H1 (cell line): ENCODE measurements at regions not wholly inside any gene's neighbourhood (a gene's known extent, or its start where the extent isn't known, plus 50 kb on each side); places are given as distances from the start of the nearest gene placed in this dataset.

Source experiments
- CTCF ChIA-PET: fragments of 300-600 bp; sonication (Branson Sonifier 250); formaldehyde crosslinking; loops from one replicate; lab custom pipeline; 2021; ENCODE audit not compliant: partially characterized antibody; lab: Charles Lee
- POLR2A ChIA-PET: fragments of 300-600 bp; sonication (Branson Sonifier 250); formaldehyde crosslinking; loops from one replicate; lab custom pipeline; 2021; ENCODE audit warnings: inconsistent platforms; ENCODE audit not compliant: partially characterized antibody; lab: Charles Lee
- DNase-seq, 2 experiments: peaks; one replicate each; pipeline versions ENCODE4 v3.0.0 to v3.0.0-alpha.2; 2010 to 2022; ENCODE audit warnings: low spot score in 2 of 2, low read depth in 1 of 2, mixed read lengths in 1 of 2
- FAIRE-seq: peaks from 2 replicates; lab custom pipeline; 2011; peaks lifted over from hg19 to GRCh38; lab: Jason Lieb, UNC
- H2AFZ ChIP-seq: 2 replicates; pipeline ENCODE4 v1.8.1; 2012; ENCODE audit warnings: low read length, inconsistent platforms
- H2AK5ac ChIP-seq: 2 replicates; pipeline ENCODE4 v1.6.1; 2013; ENCODE audit warnings: low read depth, low read length
- H2BK120ac ChIP-seq: replicated peaks from 2 replicates; pipeline ENCODE3; 2013; ENCODE audit warnings: low read depth, low read length, inconsistent platforms
- H2BK12ac ChIP-seq: 2 replicates; pipeline ENCODE4 v1.6.1; 2013; ENCODE audit warnings: low read depth, low read length
- H2BK15ac ChIP-seq: 2 replicates; pipeline ENCODE4 v1.6.1; 2013; ENCODE audit warnings: low read length
- H2BK20ac ChIP-seq: 2 replicates; pipeline ENCODE4 v1.6.1; 2013; ENCODE audit warnings: low read length
- H2BK5ac ChIP-seq: 2 replicates; pipeline ENCODE4 v1.6.1; 2013; ENCODE audit warnings: low read depth, low read length
- H3K14ac ChIP-seq: 2 replicates; pipeline ENCODE4 v1.6.1; 2013; ENCODE audit warnings: inconsistent platforms; ENCODE audit not compliant: insufficient read length
- H3K18ac ChIP-seq: 2 replicates; pipeline ENCODE4 v1.6.1; 2013; ENCODE audit warnings: low read length; ENCODE audit errors: extremely low read depth
- H3K23ac ChIP-seq: 2 replicates; pipeline ENCODE4 v1.6.1; 2013; ENCODE audit warnings: inconsistent platforms; ENCODE audit not compliant: insufficient read length
- H3K23me2 ChIP-seq: 2 replicates; pipeline ENCODE4 v1.6.1; 2013; ENCODE audit warnings: low read depth, low read length
- H3K27ac ChIP-seq: 2 replicates; pipeline ENCODE4 v1.6.1; 2011; ENCODE audit warnings: low read depth, low read length, inconsistent platforms
- H3K27me3 ChIP-seq, 4 experiments: replicated peaks in 1 of 4; 1 replicate in 1 of 4; 2 replicates in 3 of 4; pipeline versions ENCODE4 v1.6.1 to v1.8.1; 2011 to 2013; ENCODE audit warnings: low read length in 3 of 4, mild to moderate bottlenecking in 3 of 4, inconsistent platforms in 2 of 4, mixed read lengths in 2 of 4, moderate library complexity in 1 of 4; ENCODE audit not compliant: control insufficient read depth in 3 of 4, insufficient read depth in 3 of 4; ENCODE audit errors: extremely low read depth in 1 of 4
- H3K36me3 ChIP-seq, 4 experiments: 2 replicates each; pipeline versions ENCODE4 v1.6.1 to v1.8.1; 2011 to 2013; ENCODE audit warnings: mild to moderate bottlenecking in 4 of 4, low read length in 3 of 4, moderate library complexity in 2 of 4, control low read depth in 1 of 4, inconsistent platforms in 1 of 4; ENCODE audit not compliant: insufficient read depth in 4 of 4, control insufficient read depth in 2 of 4
- H3K4ac ChIP-seq: replicated peaks from 2 replicates; pipeline ENCODE3; 2013; ENCODE audit warnings: low read length, low read depth, mixed read lengths, inconsistent platforms; ENCODE audit not compliant: insufficient read length
- H3K4me1 ChIP-seq, 4 experiments: replicated peaks in 1 of 4; 1 replicate in 1 of 4; 2 replicates in 3 of 4; pipeline versions ENCODE4 v1.6.1 to v1.8.1; 2011 to 2013; ENCODE audit warnings: low read length in 3 of 4, inconsistent platforms in 2 of 4, mixed read lengths in 1 of 4; ENCODE audit not compliant: insufficient read depth in 4 of 4, control insufficient read depth in 3 of 4
- H3K4me2 ChIP-seq, 2 experiments: 2 replicates each; pipeline versions ENCODE4 v1.6.1 to v1.8.1; 2011 to 2013; ENCODE audit warnings: low read depth in 2 of 2, low read length in 2 of 2, control low read depth in 1 of 2, inconsistent platforms in 1 of 2, mild to moderate bottlenecking in 1 of 2; ENCODE audit not compliant: insufficient read depth in 1 of 2
- H3K4me3 ChIP-seq, 4 experiments: fragments of 200-600, 300-600 bp in 1 of 4; sonication (generic), shearing (Covaris generic), sonication (Bioruptor Twin) in 1 of 4; 2 replicates each; pipeline versions ENCODE4 v1.5.1 to v1.8.1; 2011 to 2016; ENCODE audit warnings: low read length in 4 of 4, low read depth in 3 of 4, control low read depth in 2 of 4, inconsistent platforms in 2 of 4, mild to moderate bottlenecking in 2 of 4, mixed read lengths in 1 of 4, moderate library complexity in 1 of 4; ENCODE audit not compliant: insufficient read depth in 2 of 4; ENCODE audit errors: extremely low read depth in 1 of 4
- H3K56ac ChIP-seq: replicated peaks from 2 replicates; pipeline ENCODE3; 2013; ENCODE audit warnings: low read depth, mild to moderate bottlenecking, mixed read lengths, low read length, inconsistent platforms; ENCODE audit not compliant: insufficient read length
- H3K79me1 ChIP-seq: 2 replicates; pipeline ENCODE4 v1.6.1; 2013; ENCODE audit warnings: low read depth, low read length, control low read depth
- H3K79me2 ChIP-seq, 2 experiments: 2 replicates each; pipeline versions ENCODE4 v1.6.1 to v1.8.1; 2012 to 2013; ENCODE audit warnings: low read length in 2 of 2, mild to moderate bottlenecking in 2 of 2, inconsistent platforms in 1 of 2; ENCODE audit not compliant: insufficient read depth in 2 of 2, control insufficient read depth in 1 of 2
- H3K9ac ChIP-seq, 4 experiments: replicated peaks in 1 of 4; 1 replicate in 1 of 4; 2 replicates in 3 of 4; pipeline versions ENCODE4 v1.6.1 to v1.8.1; 2011 to 2013; ENCODE audit warnings: low read depth in 3 of 4, low read length in 3 of 4, control low read depth in 2 of 4, mild to moderate bottlenecking in 2 of 4, moderate library complexity in 2 of 4, inconsistent platforms in 1 of 4; ENCODE audit errors: extremely low read depth in 1 of 4
- H3K9me3 ChIP-seq, 2 experiments: 2 replicates each; pipeline versions ENCODE4 v1.6.1 to v1.8.1; 2012 to 2013; ENCODE audit warnings: mild to moderate bottlenecking in 2 of 2, moderate library complexity in 2 of 2, control low read depth in 1 of 2, inconsistent platforms in 1 of 2, low read depth in 1 of 2, low read length in 1 of 2, mixed read lengths in 1 of 2; ENCODE audit not compliant: insufficient read depth in 2 of 2
- H4K20me1 ChIP-seq, 2 experiments: replicated peaks in 1 of 2; 2 replicates each; pipeline versions ENCODE3 to v1.8.1; 2011 to 2013; ENCODE audit warnings: inconsistent platforms in 2 of 2, low read length in 2 of 2, mild to moderate bottlenecking in 1 of 2; ENCODE audit not compliant: insufficient read depth in 2 of 2, control insufficient read depth in 1 of 2
- H4K5ac ChIP-seq: 2 replicates; pipeline ENCODE4 v1.6.1; 2013; ENCODE audit warnings: low read length, low read depth, mixed read lengths, inconsistent platforms; ENCODE audit not compliant: insufficient read length
- H4K8ac ChIP-seq: 2 replicates; pipeline ENCODE4 v1.8.0; 2013; ENCODE audit warnings: mild to moderate bottlenecking, moderate library complexity, low read length, inconsistent platforms; ENCODE audit not compliant: insufficient read depth; ENCODE audit errors: extremely low read depth
- H4K91ac ChIP-seq: replicated peaks from 2 replicates; pipeline ENCODE3; 2013; ENCODE audit warnings: low read length, mixed read lengths, inconsistent platforms; ENCODE audit not compliant: insufficient read length
- CHD2 ChIP-seq: IDR thresholded peaks from 2 replicates; pipeline ENCODE4 v1.6.1; 2012; ENCODE audit warnings: low read length, improper control_type of control experiment
- JUN ChIP-seq: IDR thresholded peaks from 2 replicates; pipeline ENCODE4 v1.6.1; 2011; ENCODE audit warnings: low read depth, mild to moderate bottlenecking, improper control_type of control experiment, low read length
- KDM4A ChIP-seq: IDR thresholded peaks from one replicate; pipeline ENCODE4 v1.7.1; 2012; ENCODE audit warnings: low read depth, mild to moderate bottlenecking, moderate library complexity, low read length, inconsistent platforms; ENCODE audit not compliant: severe bottlenecking
- RFX5 ChIP-seq: IDR thresholded peaks from 2 replicates; pipeline ENCODE4 v1.6.1; 2011; ENCODE audit warnings: low read depth, low read length, improper control_type of control experiment, borderline replicate concordance
- TBP ChIP-seq: IDR thresholded peaks from 2 replicates; pipeline ENCODE4 v1.6.1; 2011; ENCODE audit warnings: low read depth, low read length, improper control_type of control experiment

DNA sequence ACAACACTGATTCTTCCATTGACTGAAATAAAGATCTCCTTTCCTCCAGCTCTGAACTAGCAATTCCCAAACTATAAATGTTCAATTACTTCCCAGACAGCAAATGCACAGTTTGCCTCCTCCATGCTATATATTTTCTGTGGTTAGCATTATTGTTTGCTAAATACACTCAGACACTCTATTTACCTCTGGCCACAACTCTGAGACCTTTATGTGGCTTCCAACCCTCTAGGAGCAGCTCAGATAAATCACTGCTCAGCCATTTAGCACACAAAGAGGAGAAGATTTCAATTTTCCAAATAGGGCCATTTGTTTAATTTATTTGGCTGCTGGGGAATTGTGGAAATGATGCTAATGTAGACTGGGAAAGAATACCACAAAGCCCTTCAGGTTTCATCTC is 202.0 kb downstream of the SPTSSA start:
- Histone ChIP-seq H2BK15ac (no peak overlapping the region), H4K91ac (no peak overlapping the region), H3K4me3 (no peak overlapping the region), H3K4me2 (no peak overlapping the region), H3K27ac (no peak overlapping the region), H3K4ac (no peak overlapping the region), H3K27me3 (no peaks in the 10 kb centered on the region), H4K8ac (no peak overlapping the region), H3K9ac (no peak overlapping the region), H3K14ac (no peak overlapping the region), H2AFZ (no peak overlapping the region), H2BK5ac (no peak overlapping the region), H3K36me3 (no peaks in the 10 kb centered on the region), H2BK20ac (no peak overlapping the region), H4K5ac (no peak overlapping the region), H3K23me2 (no peaks in the 10 kb centered on the region), H3K9me3 (no peaks in the 10 kb centered on the region), H3K79me2 (no peaks in the 10 kb centered on the region), H3K18ac (no peak overlapping the region), H3K4me1 (no peaks in the 10 kb centered on the region), H3K79me1 (no peaks in the 10 kb centered on the region), H4K20me1 (no peaks in the 10 kb centered on the region), H2BK12ac (no peak overlapping the region), H2BK120ac (no peak overlapping the region), H3K56ac (no peak overlapping the region), H3K23ac (no peak overlapping the region), H2AK5ac (no peak overlapping the region)
- ChIA-PET POLR2A (interaction anchor here (1.1 kb wide), 1 partner anchor 11 kb away, joined by 5 read pairs; no protein-coding TSS in a partner anchor), CTCF (interaction anchor here (0.6 to 2.1 kb wide), 6 partner anchors 11 to 467 kb away, joined by 3 to 5 read pairs (median 3); no protein-coding TSS in a partner anchor)
- no peak for FAIRE-seq
- DNase-seq: no peak
- TF ChIP-seq RFX5: no peak
- no peak for TF ChIP-seq KDM4A
- TF ChIP-seq TBP: no peak
- no peak for TF ChIP-seq JUN
- TF ChIP-seq CHD2: no peak
